DMS114 treated with DMSO at 0.1 percent for 48 hours (cell line): ENCODE measurements at regions not wholly inside any gene's neighbourhood (a gene's known extent, or its start where the extent isn't known, plus 50 kb on each side); places are given as distances from the start of the nearest gene placed in this dataset.

Experiments
- DNase-seq: peaks from one replicate; lab custom pipeline; 2025; ENCODE audit not compliant: unreplicated experiment; lab: John Stamatoyannopoulos, UW

DNA sequence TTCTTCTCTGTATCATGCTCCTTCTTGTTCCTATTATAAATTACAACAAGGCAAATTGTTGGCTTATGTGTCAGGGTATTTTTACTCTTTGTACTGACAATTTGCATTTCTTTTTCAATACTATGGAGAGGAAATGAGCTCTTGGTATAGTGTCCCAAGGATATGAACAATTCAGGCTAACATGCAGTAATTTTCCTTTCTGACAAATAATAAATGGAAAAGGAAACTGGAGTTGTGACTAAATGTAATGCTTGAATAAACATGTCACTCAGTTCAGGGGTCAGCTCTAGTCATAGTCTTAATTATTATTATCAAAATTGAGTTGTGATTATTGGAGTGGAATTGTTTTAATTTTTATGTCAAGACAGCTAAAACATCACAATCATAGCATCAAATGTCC lies 256.0 kb upstream of the ZPLD1 start:
- no peak for DNase-seq

DNA sequence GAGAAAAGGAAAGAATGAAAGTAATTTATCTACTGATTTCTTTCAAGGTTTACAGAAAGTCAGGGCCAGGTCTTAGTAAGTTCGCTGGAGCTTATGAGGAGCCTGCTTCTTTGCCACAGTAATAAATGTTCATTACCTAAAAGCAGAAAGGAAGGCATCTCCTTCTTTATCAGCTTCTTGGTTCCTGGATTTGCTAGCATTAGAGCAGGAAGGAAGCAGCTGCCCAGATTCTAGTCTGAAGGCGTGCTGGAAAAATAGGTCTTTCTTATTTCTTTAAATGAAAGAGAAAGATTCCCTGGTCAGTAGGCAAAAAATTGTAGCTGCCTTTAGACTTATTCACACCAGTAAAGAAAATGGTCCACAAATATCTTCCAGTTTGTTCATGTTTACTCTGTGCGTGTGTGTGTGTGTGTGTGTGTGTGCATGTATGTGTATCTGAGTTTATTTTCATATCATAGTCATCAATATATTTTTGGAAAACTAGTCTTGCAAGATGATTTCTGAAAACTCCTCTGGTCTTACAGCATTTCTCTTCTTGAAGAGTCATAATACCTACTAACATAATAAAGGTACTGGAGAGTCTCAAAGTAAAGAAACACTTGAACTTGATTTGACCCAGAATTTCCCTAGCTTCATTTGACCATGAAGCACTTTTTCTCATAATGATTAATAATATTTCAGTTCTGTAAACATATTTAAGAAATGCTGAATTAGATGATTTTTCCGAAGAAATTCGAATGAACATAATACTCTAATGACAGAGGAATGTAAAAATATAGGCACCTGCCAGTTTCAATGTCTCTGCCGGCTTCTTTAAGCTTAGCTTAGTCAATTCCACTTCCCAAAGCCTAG lies 255.3 kb upstream of the ZPLD1 start:
- DNase-seq = no peak

DNA sequence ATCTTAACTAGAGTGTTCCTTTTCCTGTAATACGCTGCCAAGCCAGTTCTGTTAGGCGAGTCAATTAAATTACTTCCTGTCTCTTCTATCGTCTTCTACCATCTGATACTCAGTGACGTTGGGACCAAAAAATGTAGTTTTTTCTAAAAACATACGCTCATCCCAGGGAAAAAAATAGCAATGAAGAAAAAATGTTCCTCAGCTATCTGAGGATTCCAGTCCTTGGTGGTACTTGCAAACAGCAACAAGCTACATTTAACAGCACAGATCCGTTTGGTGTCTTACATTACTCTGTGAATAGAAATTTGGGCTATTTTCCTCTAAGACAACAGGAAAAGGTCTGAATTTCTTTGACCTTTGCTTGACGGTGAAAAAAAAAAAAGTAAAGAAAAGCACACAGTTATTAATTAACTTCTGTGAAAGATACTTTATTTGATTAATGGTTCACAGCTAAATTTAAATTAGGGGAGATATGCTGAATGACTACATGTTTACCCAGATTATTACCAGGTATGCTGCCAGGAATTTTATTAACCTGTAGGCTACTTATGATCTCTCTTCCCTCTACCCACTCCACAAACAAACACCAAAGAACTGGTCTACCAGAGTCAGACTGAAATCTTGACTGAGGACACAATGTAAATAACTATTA lies 254.4 kb upstream of the ZPLD1 start:
- DNase-seq = no peak

DNA sequence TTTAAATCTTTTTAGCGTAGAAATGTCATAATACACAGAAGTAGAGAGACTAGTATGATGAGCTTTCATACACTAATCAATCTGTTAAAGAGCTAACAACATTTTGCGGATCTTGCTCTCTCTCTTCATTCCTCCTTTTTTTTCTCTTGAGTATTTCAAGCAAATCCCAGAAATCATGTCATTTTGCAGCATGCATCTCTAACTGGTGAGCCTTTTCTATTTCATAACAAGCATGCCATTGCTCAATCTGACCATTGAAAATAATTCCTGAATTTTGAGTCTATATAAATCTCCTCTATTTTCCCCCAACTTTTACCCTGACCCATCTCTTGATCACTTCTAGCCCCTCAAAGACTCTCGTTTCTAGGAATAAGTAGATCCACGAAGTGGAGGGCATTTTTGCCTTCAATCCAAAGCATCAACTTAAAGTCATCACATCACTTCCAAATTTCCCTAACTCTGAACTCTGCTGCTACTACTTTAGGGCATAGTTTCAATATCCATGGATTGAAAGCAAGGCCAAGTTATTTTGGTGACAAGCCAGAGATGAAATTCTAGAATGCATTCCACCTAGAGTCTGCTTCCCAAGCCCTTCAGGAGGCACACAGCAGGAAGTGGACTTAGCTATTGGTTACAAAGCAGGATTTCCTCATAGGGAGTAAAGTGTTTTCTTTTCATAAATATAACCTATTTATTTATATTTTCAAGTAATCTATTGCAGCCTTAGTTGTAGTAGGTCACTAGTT lies 253.5 kb upstream of the ZPLD1 start:
- DNase-seq = no peak

DNA sequence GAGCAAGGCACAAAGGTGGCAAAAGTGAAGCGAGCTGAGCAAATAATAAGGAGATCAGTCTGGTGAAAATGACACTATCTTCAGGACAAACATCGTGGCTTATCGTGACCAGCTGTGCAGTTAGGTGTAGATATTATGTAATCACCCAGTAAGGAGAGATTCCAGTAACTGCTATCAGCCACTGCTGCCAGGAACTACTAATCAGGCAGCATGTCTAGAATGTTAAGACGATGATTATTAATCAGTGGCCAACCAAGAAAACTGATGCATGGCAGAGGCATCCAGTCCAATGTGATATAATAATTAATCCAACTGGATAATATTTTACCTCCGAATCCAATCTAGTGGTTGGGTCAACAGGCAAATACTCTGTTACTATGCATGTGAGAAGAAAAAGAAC lies 252.7 kb upstream of the ZPLD1 start:
- no peak for DNase-seq

DNA sequence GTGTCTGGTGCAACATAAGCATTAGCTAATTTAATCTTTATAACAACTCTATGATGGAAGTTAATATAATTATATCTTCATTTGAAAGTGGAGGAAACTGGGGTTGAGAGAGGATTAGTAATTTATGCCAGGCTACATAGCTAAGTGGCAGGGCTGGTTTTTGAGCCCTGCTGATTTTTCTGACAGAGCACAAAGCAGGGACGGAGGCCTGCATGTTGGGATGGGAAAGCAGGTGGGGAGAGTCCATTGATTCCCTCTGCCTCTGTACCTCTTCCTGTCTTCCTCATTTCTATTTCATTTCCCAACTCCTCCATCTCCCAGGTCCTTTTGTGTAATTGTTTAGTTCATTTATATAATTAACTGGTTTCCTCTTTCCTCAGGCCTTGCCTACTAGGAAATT lies 251.6 kb upstream of the ZPLD1 start:
- no peak for DNase-seq

DNA sequence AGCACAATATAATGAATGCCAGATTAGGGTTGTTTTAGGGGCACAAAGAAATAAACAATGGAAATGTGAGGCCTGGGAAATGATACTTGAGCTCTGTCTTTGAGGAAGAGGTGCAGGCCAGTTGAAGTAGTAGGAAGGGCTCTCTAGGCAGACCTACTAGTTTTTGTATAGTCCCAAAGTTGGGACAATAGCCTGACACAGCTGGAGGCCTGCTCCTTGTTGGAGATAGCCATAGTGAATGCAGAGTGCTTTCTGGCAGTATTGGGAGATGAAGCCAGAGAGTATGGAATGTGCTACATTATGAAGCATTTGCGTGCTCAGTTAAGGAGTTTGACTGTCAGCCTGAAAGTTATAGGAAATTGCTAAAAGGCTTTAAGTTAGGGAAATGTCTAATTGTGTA lies 251.2 kb upstream of the ZPLD1 start:
- DNase-seq = no peak

DNA sequence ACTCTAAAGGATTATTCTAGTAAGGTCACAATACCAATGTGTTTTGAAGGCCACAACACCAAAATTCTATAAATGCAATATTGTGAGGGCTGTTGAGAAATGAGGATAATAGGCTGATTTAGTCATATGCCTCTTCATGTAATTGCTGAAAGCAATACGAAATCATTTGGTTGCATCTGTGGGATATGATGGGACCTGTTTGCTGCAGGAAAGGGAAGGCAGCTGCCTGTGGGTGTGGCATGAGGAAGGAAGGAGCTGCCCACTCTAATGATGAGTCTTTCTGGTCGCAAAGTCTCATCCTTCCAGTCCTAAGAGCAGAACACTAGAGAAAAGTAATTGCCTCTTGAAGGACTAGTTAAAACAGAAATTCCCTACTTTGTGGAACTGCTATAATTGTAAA lies 245.3 kb upstream of the ZPLD1 start:
- DNase-seq = no peak

DNA sequence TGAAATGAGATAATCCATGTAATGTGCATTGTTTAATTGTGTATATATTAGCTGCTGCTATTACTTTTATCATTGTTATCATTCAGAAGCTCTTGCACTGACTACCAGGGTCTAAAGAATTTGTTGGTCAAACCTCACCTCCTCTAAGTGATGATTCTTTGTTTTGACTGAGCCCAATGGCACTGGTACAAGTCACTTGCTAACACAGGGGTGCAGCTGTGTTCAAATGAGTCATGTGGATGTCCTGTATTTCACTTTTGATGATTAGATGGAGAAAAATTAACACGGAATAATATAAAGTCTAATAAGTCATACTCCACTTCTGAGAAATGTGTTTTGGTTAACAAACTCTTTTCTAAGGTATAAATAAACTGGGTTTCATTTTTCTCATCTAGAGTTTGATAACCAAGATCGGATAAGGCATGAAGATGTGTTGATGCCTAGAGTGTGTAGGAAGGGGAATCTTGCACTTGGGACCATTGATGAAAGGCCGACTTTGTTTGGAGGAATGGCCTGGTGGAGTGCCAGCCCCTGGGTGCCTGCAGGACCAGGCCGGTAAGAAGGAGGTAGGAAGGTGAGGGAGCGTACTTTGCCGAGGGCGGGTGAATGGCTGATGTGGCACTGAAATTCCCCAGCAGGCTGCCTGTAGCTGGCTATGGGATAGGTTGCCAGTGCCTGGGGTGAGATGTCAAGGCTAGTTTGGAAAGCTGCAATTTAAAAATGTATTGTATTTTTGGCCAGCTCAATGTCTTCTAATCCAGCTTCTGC lies 244.7 kb upstream of the ZPLD1 start:
- no peak for DNase-seq

DNA sequence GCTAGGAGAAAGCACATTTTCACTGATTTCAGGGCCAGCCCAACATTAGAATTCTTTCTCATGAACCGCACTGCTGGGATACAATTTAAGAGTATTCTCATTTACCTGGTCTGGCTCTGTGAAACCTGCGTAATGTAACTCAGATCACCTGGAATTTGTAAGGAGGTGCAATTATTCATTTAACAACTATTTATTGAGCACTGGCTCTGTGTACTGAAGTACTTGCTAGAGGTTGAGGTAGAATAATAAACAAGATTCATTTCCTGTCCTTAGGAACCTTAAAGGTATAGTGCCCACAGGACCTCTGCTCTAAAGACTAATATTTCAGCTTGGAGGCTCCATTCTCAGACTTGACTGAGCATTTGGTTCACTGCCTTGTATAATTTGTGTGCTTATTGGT lies 242.2 kb upstream of the ZPLD1 start:
- DNase-seq = no peak

DNA sequence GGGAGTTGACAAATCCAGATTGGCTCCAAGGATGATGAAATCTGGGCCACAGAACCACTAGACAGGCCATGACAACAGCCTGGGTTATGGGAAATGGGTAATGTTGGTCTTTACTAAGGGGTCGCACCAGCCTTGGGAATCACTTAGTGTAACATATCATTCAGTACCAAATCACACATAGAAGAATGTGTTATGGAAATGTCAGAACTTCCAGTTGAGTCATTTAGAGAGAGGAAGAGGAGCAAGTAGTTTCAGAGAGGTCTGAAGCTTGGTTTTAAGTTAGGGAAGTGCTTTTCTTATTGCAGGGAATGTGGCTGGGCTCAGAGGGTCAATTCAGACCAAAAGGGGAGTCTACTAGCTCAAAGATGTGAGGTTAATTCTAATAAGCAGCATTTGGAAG lies 241.6 kb upstream of the ZPLD1 start:
- no peak for DNase-seq

DNA sequence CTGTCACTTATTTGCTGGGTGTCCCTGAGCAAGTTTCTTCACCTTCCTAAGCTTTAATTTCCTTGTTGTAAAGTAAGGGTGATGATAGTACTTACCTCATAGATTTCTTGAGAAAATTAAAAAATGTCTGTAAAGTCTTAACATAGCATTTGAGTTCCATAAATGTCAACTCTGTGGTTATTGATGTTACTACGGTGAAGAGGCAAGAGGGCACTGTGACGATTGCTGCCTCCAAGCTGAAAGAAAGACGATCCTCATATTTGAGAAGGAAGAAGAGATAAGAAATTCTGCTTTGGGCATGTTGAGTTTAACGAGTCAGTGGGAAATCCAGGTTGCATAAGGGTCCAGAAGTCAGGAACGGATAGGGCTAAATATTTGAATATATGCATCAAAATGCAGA lies 240.8 kb upstream of the ZPLD1 start:
- no peak for DNase-seq

DNA sequence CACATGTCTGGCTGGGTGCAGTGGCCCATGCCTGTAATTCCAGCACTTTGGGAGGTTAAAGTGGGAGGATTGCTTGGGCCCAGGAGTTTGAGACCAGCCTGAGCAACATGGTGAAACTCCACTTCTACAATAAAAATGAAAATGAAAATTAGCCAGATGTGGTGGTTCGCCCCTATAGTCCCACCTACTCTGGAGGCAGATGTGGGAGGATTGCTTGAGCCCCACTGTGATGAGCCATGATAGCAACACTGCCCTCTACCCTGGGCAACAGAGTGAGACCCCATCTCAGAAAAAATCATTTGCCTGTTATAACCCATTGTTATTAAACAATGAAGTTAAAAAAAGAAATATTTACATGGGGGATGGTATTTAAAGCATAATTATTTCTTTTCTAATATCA lies 240.1 kb upstream of the ZPLD1 start:
- DNase-seq = no peak

DNA sequence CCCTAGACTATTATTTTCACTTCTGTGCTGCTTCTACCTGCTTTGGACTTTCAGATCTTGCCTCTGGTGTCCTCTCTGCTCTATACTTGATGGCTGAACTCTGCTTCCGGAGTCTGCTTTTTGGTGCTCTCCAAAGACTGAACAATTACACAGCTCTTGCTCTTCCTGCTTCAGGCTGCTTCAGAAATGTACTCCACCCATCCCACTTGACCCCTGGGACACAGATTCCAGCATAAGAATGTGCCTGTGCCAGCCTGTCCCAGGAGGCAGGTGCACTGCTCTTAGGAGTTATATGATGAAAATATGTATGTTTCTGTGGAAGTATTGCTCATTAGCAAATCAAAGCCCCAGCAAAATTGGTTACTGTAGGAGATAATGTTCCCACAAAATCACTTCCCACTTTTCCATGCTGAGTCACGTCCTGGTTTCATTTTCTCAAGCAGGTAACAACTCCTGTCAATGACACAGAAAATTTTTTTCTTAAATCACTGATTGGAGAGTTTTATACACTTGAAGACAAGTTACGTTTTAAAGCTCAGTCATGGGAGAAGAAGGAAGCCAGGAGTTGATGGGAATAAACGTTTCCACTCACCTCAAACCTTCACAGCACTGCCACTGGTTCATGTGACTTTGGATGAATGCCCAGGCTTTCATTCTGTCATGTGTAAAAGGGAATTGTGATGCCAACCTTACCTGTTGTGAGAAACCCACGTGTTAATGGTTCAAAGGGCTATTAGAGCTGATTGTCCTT lies 239.4 kb upstream of the ZPLD1 start:
- no peak for DNase-seq

DNA sequence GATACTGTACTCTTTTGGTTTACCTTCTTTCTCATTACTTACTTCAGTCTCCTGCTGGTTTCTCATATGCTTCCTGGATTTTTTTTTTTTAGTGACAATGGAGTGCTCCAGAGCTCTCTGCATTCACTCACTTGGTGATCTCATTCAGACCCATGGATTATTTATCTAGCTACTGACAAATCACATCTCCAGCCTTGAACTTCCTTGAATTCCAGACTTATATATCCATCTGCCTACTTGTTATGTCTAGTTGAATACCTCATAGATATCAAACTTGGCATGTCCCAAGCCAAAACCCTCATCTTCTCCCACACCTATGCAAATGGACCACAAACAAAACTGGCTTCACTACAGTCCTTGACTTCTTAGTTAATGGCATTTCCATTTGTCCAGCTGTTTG lies 234.7 kb upstream of the ZPLD1 start:
- DNase-seq = no peak

DNA sequence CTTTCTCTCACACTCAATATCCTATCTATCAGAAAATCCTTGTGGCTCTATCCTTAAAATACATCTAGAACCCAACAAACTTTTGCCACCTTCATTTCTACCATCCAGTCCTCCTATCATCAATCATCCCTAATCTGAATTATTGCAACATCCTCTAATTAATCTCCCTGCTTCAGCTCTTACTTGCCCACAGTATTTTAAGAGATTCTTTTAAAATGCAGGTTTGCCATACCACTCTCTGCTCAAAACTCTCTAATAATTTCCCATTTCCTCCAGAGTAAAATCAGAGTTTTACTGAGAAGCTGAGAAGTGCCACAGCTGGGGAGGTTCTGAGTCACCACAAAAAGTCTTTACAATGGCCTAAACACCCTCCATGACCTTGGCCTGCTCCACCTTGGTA lies 234.3 kb upstream of the ZPLD1 start:
- DNase-seq = no peak

DNA sequence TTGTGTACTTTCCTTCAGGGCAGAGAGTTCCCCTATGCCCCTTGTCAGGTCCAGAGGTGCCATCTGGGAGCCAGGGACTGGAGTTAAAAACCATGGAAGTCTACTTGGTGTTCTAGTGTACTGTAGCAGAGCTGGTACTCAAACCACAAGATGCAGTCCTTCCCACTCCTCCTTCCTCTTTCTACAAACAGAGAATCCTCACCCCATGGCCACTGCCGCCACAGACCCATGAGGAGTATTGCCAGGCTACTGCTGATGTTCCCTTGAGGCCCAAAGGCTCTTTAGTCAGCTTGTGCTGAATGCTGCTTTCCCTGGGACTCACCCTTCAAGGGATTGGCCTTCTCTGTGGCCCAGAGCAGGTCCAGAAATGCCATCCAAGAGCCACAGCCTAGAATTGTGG lies 229.2 kb upstream of the ZPLD1 start:
- DNase-seq = no peak

DNA sequence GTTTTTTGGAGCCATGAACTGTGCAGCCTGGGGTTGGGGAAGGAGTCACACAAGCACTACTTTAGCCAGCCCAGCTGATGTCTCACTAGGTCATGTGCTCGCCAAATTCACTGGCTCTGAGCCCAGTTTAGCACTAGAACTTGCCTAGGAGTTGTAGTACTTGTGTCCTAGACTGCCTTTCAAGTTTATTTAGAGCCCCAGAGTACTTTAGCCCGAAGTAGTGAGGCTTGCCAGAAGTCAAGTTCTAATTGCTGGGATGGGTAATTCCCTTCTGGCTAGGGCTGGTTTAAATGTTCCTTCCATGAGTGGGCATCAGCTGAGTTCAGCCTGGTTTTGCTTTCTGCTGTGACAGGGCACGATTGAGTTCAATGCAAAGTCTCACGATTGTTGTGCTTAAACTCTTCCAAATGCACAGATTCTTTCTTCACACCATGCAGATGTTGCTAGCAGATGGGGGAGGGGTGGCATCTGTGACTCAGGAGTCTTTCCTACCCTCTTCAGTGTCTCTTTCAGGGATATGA lies 228.2 kb upstream of the ZPLD1 start:
- DNase-seq = no peak

DNA sequence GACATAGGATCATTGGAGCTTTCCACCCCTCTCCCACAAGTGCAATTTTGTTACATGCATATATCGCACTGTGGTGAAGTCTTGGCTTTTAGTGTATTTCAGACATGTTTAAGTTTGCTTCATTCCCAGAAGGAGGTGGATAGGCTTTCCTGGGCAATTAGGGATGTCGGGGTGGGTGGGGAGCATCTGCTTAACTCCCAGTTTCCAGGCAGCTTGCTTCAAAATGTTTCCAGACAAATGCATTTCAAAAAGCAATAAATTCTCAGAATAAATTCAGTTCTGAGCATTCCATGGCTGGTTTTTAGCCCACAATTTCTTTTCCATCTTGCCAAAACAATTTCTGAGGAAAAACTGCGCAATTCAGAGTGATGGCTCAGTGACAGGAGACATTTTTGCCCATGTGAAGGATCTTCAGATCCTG lies 227.7 kb upstream of the ZPLD1 start:
- no peak for DNase-seq

DNA sequence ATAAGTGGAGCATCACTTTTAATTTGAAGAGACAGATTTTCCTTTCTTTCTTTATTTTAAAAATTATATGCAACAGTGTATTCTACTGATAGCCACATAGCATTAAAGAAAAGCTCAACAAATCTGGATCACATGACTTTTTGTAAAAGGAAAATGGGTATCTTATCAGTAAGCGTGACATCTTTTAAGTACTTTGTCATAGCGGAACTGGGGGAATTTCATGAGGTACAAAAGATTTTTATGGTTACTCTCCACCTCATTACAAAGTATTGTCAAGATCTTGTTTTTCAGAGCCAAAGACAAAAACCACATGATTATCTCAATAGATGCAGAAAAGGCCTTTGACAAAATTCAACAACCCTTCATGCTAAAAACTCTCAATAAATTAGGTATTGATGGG lies 219.6 kb upstream of the ZPLD1 start:
- DNase-seq = no peak
